Rectal smooth muscle tissue (tissue), 1 donor: ENCODE measurements at regions not wholly inside any gene's neighbourhood (a gene's known extent, or its start where the extent isn't known, plus 50 kb on each side); places are given as distances from the start of the nearest gene placed in this dataset.

Source experiments
- H3K27ac ChIP-seq: one replicate; pipeline ENCODE4 v1.7.0; 2013; ENCODE audit warnings: low read depth, low read length, inconsistent platforms
- H3K27me3 ChIP-seq: one replicate; pipeline ENCODE4 v1.7.0; 2013; ENCODE audit warnings: low read length; ENCODE audit not compliant: control insufficient read depth, insufficient read depth
- H3K36me3 ChIP-seq: one replicate; pipeline ENCODE4 v1.7.0; 2013; ENCODE audit warnings: low read length; ENCODE audit not compliant: control insufficient read depth, insufficient read depth
- H3K4me1 ChIP-seq: one replicate; pipeline ENCODE4 v1.7.0; 2013; ENCODE audit warnings: low read length; ENCODE audit not compliant: control insufficient read depth, insufficient read depth
- H3K4me3 ChIP-seq: one replicate; pipeline ENCODE4 v1.7.0; 2013; ENCODE audit warnings: low read length
- H3K9ac ChIP-seq: one replicate; pipeline ENCODE4 v1.7.0; 2013; ENCODE audit warnings: low read length

DNA sequence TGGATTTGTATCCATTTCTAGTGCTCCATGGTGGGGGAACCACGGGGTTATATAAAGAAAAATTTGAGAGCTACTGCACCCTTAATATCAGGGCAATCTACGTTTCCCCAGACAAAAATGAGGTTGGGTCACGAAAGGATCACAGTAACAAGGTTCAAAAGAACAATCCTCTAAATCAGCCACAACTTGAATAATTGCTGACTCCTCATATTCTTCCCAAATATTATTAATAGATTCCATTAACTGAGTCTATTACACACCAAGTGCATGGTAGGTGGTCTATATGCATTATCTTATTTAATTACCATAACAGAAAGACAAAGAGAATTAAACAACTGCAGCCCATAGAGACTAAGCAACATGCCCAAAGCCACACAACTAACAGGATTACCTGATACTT, 438.2 kb downstream of the ETNK1 start:
- Histone ChIP-seq H3K4me1 (no peaks in the 10 kb centered on the region), H3K27ac (no peak overlapping the region), H3K4me3 (no peak overlapping the region), H3K27me3 (no peaks in the 10 kb centered on the region), H3K9ac (no peak overlapping the region), H3K36me3 (no peaks in the 10 kb centered on the region)

DNA sequence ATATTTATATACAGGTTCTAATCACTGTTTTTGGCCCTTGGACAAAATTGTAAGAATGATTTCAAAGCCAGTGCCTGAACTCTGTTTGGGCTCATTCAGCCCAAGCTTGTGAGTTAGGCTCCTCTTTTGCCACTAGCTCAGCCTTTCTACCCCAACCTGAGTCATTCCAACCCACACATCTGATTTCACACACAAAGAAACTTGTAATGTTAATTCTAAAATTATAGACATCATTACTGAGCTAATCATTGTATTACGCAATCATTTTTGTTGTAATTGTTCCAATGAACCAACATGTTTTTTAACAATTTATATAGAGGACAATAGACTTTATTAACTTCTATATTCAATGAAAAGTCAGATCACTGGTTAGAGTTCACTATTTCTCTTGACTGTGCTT, 441.1 kb downstream of the ETNK1 start:
- H3K36me3 ChIP-seq, result no peaks in the 10 kb centered on the region
- H3K4me1 ChIP-seq, result no peaks in the 10 kb centered on the region
- H3K4me3 ChIP-seq, result no peak overlapping the region
- H3K9ac ChIP-seq, result no peak overlapping the region
- H3K27ac ChIP-seq, result no peak overlapping the region
- H3K27me3 ChIP-seq, result no peaks in the 10 kb centered on the region

DNA sequence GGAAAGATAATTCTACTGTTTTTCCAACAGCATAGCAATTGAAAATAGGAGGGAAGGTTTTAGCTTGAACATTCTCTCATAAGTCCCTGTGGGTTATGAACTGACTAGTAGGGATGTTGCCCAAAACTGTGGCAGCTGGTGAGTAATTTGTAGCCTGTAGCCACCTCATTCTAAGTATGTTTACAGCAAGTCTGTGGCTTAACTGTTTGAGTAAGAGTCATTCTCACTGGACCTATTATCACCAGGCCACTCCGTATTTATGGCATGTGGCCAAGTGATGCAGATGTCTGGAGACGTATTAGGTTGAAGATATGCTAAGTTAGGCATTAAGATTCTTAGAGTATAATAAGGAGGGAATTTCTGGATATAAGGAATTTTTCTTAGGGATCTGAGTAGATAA, 458.3 kb downstream of the ETNK1 start:
- H3K27me3 ChIP-seq, result no peaks in the 10 kb centered on the region
- no peaks in the 10 kb centered on the region for H3K36me3 ChIP-seq
- H3K4me3 ChIP-seq, result no peak overlapping the region
- H3K4me1 ChIP-seq, result no peaks in the 10 kb centered on the region
- no peak overlapping the region for H3K27ac ChIP-seq
- H3K9ac ChIP-seq, result no peak overlapping the region

DNA sequence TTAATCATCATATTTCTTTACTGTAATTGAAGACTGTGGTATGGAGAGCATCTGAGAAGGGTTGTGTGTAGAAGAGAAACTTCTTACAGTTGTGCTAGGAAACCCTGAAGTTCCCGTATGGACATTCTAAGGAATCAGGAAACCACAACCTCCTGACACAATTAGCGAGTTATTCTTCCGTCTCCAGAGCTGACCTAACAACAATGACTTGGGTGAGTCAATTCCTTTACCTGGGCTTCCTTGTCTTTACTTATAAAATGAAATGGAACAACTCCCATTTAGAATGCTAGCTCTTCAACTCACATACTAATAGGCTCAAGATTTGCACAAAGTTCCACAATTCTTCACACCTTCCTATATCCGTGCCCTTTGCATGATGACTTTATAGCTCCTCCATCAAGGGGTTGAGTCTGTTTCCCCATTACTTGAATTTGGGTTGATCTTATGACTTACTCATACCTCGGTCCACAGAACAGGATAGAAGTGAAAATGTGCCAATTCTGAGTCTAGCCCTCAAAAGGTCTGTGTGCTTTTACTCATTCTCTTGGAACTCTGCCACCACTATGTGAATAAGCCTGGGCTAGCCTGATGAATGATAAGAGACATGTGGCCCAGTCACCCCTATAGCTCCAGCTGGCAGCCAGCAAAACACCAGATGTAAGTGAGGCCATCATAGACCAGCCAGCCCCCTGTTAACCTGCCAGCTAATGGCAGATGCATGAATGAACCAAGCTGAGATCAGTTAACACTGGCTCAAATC, 459.4 kb downstream of the ETNK1 start:
- no peak overlapping the region for H3K9ac ChIP-seq
- H3K27me3 ChIP-seq, result no peaks in the 10 kb centered on the region
- no peaks in the 10 kb centered on the region for H3K36me3 ChIP-seq
- H3K4me1 ChIP-seq, result no peaks in the 10 kb centered on the region
- no peak overlapping the region for H3K27ac ChIP-seq
- H3K4me3 ChIP-seq, result no peak overlapping the region

DNA sequence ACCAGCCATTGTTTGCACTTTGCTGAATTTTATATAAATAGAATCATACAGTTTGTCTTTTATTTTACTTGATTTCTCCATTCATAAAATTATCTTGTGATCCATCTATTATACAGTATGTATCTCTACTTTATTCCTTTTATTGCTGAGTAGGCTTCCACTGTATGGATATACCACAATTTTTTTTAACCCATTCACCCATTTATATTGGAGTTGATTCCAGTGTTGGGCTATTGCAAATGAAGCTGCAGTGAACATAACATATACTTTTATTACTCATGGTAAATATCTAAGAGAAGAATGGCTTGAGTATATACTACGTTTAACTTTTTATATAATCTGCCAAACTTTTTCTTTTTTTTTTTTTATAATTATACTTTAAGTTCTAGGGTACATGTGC, 463.6 kb downstream of the ETNK1 start:
- no peaks in the 10 kb centered on the region for H3K27me3 ChIP-seq

DNA sequence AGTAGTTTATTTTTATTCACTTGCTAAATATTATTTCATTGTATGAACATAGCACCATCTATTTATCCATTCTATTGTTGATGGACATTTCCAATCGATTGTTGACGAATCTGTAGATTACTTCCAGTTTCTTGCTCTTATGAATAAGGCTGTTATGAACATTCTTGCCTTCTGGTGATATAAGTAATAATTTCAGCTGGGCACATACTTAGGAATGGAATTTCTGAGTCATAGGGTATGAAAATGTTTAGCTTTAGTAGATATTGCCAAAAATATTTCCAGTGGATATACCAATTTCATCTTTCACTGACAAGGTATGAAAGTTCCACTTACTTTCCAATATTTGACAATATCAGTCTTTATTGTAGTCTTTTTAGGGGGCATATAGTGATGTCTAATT, 468.5 kb downstream of the ETNK1 start:
- Histone ChIP-seq H3K9ac (no peak overlapping the region), H3K27me3 (no peaks in the 10 kb centered on the region), H3K4me1 (no peaks in the 10 kb centered on the region), H3K36me3 (no peaks in the 10 kb centered on the region), H3K27ac (no peak overlapping the region), H3K4me3 (no peak overlapping the region)

More for the DNA sequence above, 463.6 kb downstream of the ETNK1 start:
- no peak overlapping the region for H3K27ac ChIP-seq
- no peak overlapping the region for H3K9ac ChIP-seq
- no peaks in the 10 kb centered on the region for H3K4me1 ChIP-seq
- no peaks in the 10 kb centered on the region for H3K36me3 ChIP-seq
- H3K4me3 ChIP-seq, result no peak overlapping the region

DNA sequence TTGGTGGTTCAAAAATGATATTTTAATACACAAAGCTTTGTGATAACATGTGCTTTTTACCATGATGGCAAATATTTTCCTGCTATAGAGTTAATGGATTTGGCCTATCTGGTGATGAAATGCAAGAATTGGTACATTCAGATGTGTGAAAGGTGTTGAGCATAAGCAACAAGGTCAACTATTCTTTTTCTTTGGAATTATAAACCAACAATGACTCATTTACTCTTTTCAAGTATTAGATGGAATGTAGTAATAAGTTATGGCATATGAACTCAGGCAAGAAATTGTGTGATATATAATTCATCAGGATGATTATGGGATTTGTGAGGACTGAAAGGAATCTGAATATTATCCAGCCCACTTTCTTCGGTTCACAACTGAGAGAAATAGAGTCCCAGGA, 471.4 kb downstream of the ETNK1 start:
- Histone ChIP-seq H3K4me1 (no peaks in the 10 kb centered on the region), H3K27me3 (no peaks in the 10 kb centered on the region), H3K36me3 (no peaks in the 10 kb centered on the region), H3K4me3 (no peak overlapping the region), H3K9ac (no peak overlapping the region), H3K27ac (no peak overlapping the region)

DNA sequence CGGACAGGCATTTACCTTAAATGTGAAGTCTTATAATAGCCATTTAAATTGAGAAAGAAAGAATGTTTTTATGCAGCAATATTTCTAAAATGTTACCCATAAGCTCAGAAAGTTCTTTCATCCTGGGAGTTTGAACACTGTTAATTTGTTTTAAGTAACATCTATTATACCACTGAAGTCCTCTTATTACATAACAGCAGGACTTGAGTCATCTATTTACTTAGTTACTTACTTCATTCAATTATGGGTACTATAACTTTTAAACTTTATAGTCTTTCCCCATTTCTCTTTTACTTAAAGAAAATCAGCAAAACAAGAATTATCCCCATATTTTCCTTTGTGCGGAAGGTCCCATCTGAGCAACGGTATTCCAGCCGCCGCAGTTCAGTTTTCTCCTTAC, 473.1 kb downstream of the ETNK1 start:
- Histone ChIP-seq H3K9ac (no peak overlapping the region), H3K27ac (no peak overlapping the region), H3K4me3 (no peak overlapping the region), H3K27me3 (no peaks in the 10 kb centered on the region), H3K36me3 (no peaks in the 10 kb centered on the region), H3K4me1 (no peaks in the 10 kb centered on the region)

DNA sequence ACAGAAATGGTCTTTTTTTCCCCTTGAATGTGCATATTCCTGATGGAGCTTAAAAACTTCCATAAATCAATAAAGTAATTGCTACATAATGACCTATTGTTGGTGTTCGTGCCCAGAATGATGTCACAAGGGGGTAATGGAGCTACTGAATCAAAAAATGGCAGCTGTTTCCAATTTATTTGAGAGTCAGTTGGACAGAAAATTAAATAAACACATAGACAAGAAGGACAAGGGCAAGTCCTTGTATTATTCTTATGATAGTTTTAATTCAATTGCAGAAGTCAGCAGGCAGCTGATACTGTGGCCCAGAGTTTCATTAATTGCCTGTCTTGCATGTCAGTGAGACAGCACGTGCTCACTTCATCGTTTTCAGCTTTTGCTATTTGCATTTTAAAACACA, 473.5 kb downstream of the ETNK1 start:
- no peak overlapping the region for H3K9ac ChIP-seq
- H3K4me3 ChIP-seq, result no peak overlapping the region
- H3K36me3 ChIP-seq, result no peaks in the 10 kb centered on the region
- H3K27me3 ChIP-seq, result no peaks in the 10 kb centered on the region
- H3K4me1 ChIP-seq, result no peaks in the 10 kb centered on the region
- no peak overlapping the region for H3K27ac ChIP-seq

DNA sequence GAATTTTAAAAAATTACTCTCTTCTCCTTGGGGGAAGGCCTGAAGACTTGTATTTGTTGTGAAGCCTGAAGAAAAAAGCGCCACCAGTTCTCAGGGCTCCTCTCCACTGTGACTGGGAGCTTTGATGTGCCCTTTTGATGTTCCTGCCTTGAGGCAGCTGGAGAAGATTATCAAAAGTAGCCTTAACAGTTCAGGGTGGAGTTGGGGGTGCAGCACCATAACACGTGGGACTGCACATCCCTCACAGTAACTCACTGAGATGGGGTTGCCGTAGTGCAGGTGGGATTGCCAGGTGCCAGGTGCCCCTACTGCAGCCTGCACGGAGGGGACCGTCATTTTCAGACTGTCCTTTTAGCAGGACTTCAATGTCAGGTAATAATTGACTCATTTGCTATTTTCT, 474.1 kb downstream of the ETNK1 start:
- no peaks in the 10 kb centered on the region for H3K36me3 ChIP-seq
- H3K27me3 ChIP-seq, result no peaks in the 10 kb centered on the region
- H3K9ac ChIP-seq, result no peak overlapping the region
- no peak overlapping the region for H3K4me3 ChIP-seq
- no peaks in the 10 kb centered on the region for H3K4me1 ChIP-seq
- no peak overlapping the region for H3K27ac ChIP-seq

DNA sequence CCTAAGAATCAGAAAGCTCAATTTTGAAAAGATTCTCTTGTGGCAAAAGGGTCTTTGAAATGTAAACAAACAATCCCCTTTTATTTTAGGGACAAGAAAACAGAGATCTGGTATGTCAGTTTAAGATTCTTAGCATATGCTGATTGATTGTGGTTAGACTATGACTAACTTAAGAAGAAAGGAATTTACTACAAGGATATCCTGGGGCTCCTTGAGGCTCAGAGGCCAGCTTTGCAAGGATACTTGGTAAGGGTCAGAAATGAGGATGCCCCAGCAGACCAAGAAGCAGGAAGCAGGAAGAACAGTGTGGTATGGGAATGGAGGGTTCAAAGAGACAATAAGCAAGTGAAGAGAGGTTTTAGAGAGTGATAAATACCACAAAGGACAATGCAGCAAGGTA, 474.6 kb downstream of the ETNK1 start:
- H3K4me3 ChIP-seq, result no peak overlapping the region
- H3K36me3 ChIP-seq, result no peaks in the 10 kb centered on the region
- no peak overlapping the region for H3K9ac ChIP-seq
- no peaks in the 10 kb centered on the region for H3K27me3 ChIP-seq
- no peak overlapping the region for H3K27ac ChIP-seq
- no peaks in the 10 kb centered on the region for H3K4me1 ChIP-seq

DNA sequence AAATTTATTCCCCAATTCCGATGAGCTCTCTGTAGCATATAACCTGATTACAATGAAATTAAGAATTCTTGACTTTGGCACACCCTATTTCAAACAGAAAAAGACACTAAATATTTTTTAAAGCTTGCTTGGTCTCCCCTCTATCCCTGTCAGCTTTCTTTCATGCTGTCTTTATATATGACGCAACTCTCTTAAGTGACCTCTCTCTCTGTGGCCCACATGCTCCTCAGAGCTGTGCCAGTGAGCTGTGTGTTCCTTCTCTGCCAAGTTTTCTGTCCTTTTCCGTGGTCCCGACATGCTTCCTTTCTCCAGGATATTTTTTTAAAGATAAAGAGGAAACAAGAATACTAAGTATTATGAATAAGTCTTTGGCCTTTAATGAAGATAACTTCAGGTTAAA, 484.0 kb downstream of the ETNK1 start:
- H3K36me3 ChIP-seq, result no peaks in the 10 kb centered on the region

DNA sequence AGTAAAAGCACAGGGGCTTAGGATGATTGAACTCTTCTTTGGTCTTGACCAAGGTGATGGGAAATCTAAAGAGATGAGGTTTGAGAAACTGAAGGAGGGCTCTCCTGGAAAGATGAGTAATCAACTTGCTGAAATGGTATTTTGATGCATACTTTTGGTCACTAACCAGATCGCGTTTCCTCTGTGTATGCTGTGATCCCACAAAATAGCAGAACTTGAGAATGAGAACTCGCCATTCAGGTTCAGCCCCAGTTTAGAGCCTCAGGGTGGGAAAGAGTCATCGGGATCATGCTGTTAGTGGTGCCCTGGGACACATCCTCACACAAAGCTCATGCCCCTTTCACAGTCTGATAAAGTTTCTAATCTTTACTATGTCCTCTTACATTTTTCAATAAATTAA, 488.8 kb downstream of the ETNK1 start:
- H3K9ac ChIP-seq, result no peak overlapping the region
- no peaks in the 10 kb centered on the region for H3K36me3 ChIP-seq
- H3K4me3 ChIP-seq, result no peak overlapping the region
- no peaks in the 10 kb centered on the region for H3K27me3 ChIP-seq
- H3K4me1 ChIP-seq, result no peaks in the 10 kb centered on the region
- H3K27ac ChIP-seq, result no peak overlapping the region

More for the DNA sequence above, 484.0 kb downstream of the ETNK1 start:
- H3K4me1 ChIP-seq, result no peaks in the 10 kb centered on the region
- no peak overlapping the region for H3K9ac ChIP-seq
- no peak overlapping the region for H3K27ac ChIP-seq
- no peaks in the 10 kb centered on the region for H3K27me3 ChIP-seq
- no peak overlapping the region for H3K4me3 ChIP-seq
